H9 (cell line): ENCODE measurements at regions not wholly inside any gene's neighbourhood (a gene's known extent, or its start where the extent isn't known, plus 50 kb on each side); places are given as distances from the start of the nearest gene placed in this dataset.

ENCODE experiments used
- DNase-seq: peaks from one replicate; pipeline ENCODE4 v3.0.0-alpha.2; 2017
- H2AFZ ChIP-seq: one replicate; pipeline ENCODE4 v1.6.1; 2013; ENCODE audit warnings: mild to moderate bottlenecking, low read length, control low read depth, moderate library complexity
- H2AK5ac ChIP-seq: 2 replicates; pipeline ENCODE4 v1.6.1; 2013; ENCODE audit warnings: low read length, control low read depth, mixed read lengths; ENCODE audit not compliant: insufficient read length
- H2BK120ac ChIP-seq: one replicate; pipeline ENCODE4 v1.6.1; 2013; ENCODE audit warnings: low read depth, mild to moderate bottlenecking, low read length, control low read depth, inconsistent platforms; ENCODE audit not compliant: poor library complexity, severe bottlenecking
- H2BK12ac ChIP-seq: 2 replicates; pipeline ENCODE4 v1.6.1; 2013; ENCODE audit warnings: low read length, control low read depth, mixed read lengths, low read depth; ENCODE audit not compliant: insufficient read length
- H2BK15ac ChIP-seq: 2 replicates; pipeline ENCODE4 v1.6.1; 2013; ENCODE audit warnings: low read depth, low read length, control low read depth
- H2BK20ac ChIP-seq: one replicate; pipeline ENCODE4 v1.6.1; 2013; ENCODE audit warnings: low read depth, mild to moderate bottlenecking, low read length, control low read depth, inconsistent platforms; ENCODE audit not compliant: poor library complexity, severe bottlenecking
- H2BK5ac ChIP-seq: 2 replicates; pipeline ENCODE4 v1.6.1; 2013; ENCODE audit warnings: low read length, control low read depth, mixed read lengths; ENCODE audit not compliant: insufficient read length
- H3K14ac ChIP-seq: 2 replicates; pipeline ENCODE4 v1.6.1; 2013; ENCODE audit warnings: low read length, control low read depth; ENCODE audit not compliant: insufficient read depth
- H3K18ac ChIP-seq: 2 replicates; pipeline ENCODE4 v1.6.1; 2013; ENCODE audit warnings: low read depth, mild to moderate bottlenecking, mixed read lengths, low read length, control low read depth; ENCODE audit not compliant: insufficient read length
- H3K23ac ChIP-seq: 2 replicates; pipeline ENCODE4 v1.6.1; 2013; ENCODE audit warnings: low read length, control low read depth, mixed read lengths, low read depth; ENCODE audit not compliant: insufficient read length
- H3K23me2 ChIP-seq: 2 replicates; pipeline ENCODE4 v1.6.1; 2013; ENCODE audit warnings: low read depth, mild to moderate bottlenecking, mixed read lengths, low read length, control low read depth; ENCODE audit not compliant: insufficient read length, poor library complexity, severe bottlenecking
- H3K27ac ChIP-seq: 2 replicates; pipeline ENCODE4 v1.5.1; 2013; ENCODE audit warnings: low read length, control low read depth, mixed read lengths, low read depth; ENCODE audit not compliant: insufficient read length
- H3K27me3 ChIP-seq: 2 replicates; pipeline ENCODE4 v1.6.1; 2013; ENCODE audit warnings: low read length, control low read depth, inconsistent platforms; ENCODE audit not compliant: insufficient read depth
- H3K4ac ChIP-seq: 2 replicates; pipeline ENCODE4 v1.6.1; 2013; ENCODE audit warnings: low read depth, mild to moderate bottlenecking, control low read depth, inconsistent platforms, low read length, moderate library complexity
- H3K4me1 ChIP-seq: 2 replicates; pipeline ENCODE4 v1.6.1; 2013; ENCODE audit warnings: low read length, control low read depth, inconsistent platforms; ENCODE audit not compliant: insufficient read depth
- H3K4me2 ChIP-seq: 2 replicates; pipeline ENCODE4 v1.6.1; 2013; ENCODE audit warnings: low read length, control low read depth, mixed read lengths; ENCODE audit not compliant: insufficient read length, insufficient read depth
- H3K56ac ChIP-seq: 2 replicates; pipeline ENCODE4 v1.6.1; 2013; ENCODE audit warnings: low read depth, mild to moderate bottlenecking, mixed read lengths, low read length, control low read depth; ENCODE audit not compliant: insufficient read length
- H3K79me1 ChIP-seq: 2 replicates; pipeline ENCODE4 v1.6.1; 2013; ENCODE audit warnings: low read depth, mild to moderate bottlenecking, moderate library complexity, low read length, control low read depth, inconsistent platforms; ENCODE audit not compliant: insufficient read depth, poor library complexity, severe bottlenecking
- H3K79me2 ChIP-seq: 2 replicates; pipeline ENCODE4 v1.6.1; 2013; ENCODE audit warnings: low read length, control low read depth, inconsistent platforms; ENCODE audit not compliant: insufficient read depth
- H3K9ac ChIP-seq: 2 replicates; pipeline ENCODE4 v1.6.1; 2013; ENCODE audit warnings: low read length, control low read depth, mixed read lengths; ENCODE audit not compliant: insufficient read length; ENCODE audit errors: extremely low read depth
- H3K9me3 ChIP-seq: one replicate; pipeline ENCODE4 v1.6.1; 2013; ENCODE audit warnings: low read depth, low read length, inconsistent platforms; ENCODE audit not compliant: control insufficient read depth
- H3T11ph ChIP-seq: one replicate; pipeline ENCODE4 v1.6.1; 2013; ENCODE audit warnings: mild to moderate bottlenecking, low read length, control low read depth, inconsistent platforms
- H4K20me1 ChIP-seq: one replicate; pipeline ENCODE4 v1.6.1; 2013; ENCODE audit not compliant: control insufficient read depth, insufficient read length, insufficient read depth
- H4K5ac ChIP-seq: 2 replicates; pipeline ENCODE4 v1.6.1; 2013; ENCODE audit warnings: low read depth, mild to moderate bottlenecking, mixed read lengths, low read length, control low read depth; ENCODE audit not compliant: insufficient read length
- H4K8ac ChIP-seq: replicated peaks from 2 replicates; pipeline ENCODE4 v1.6.1; 2013; ENCODE audit warnings: low read length, control low read depth, mixed read lengths, low read depth; ENCODE audit not compliant: insufficient read length
- H4K91ac ChIP-seq: 2 replicates; pipeline ENCODE4 v1.6.1; 2013; ENCODE audit warnings: low read depth, mild to moderate bottlenecking, moderate library complexity, mixed read lengths, low read length, control low read depth; ENCODE audit not compliant: insufficient read length
- H3K27ac Mint-ChIP-seq, 3 experiments: 2 replicates in 2 of 3; 3 replicates in 1 of 3; pipeline ENCODE4 v1.8.0; 2020 to 2021; ENCODE audit warnings: mixed read lengths in 3 of 3, mild to moderate bottlenecking in 1 of 3, moderate library complexity in 1 of 3
- H3K27me3 Mint-ChIP-seq: 2 replicates; pipeline ENCODE4 v1.8.0; 2021; ENCODE audit warnings: low read depth, mild to moderate bottlenecking, moderate library complexity, mixed read lengths
- H3K36me3 Mint-ChIP-seq, 3 experiments: 2 replicates in 2 of 3; 3 replicates in 1 of 3; pipeline ENCODE4 v1.8.0; 2020 to 2021; ENCODE audit warnings: low read depth in 3 of 3, mixed read lengths in 3 of 3; ENCODE audit not compliant: insufficient read depth in 1 of 3
- H3K4me1 Mint-ChIP-seq, 2 experiments: 2 replicates each; pipeline ENCODE4 v1.8.0; 2020; ENCODE audit warnings: mixed read lengths in 2 of 2
- H3K4me3 Mint-ChIP-seq, 2 experiments: 2 replicates in 1 of 2; 3 replicates in 1 of 2; pipeline ENCODE4 v1.8.0; 2020 to 2021; ENCODE audit warnings: mild to moderate bottlenecking in 2 of 2, mixed read lengths in 2 of 2, moderate library complexity in 1 of 2
- H3K9me3 Mint-ChIP-seq, 2 experiments: 2 replicates in 1 of 2; 3 replicates in 1 of 2; pipeline ENCODE4 v1.8.0; 2020; ENCODE audit warnings: mild to moderate bottlenecking in 2 of 2, mixed read lengths in 2 of 2, moderate library complexity in 1 of 2
- CTCF ChIP-seq: fragments of 200-600 bp; sonication (generic); conservative IDR thresholded peaks from 3 replicates; pipeline ENCODE4 v1.8.0; 2021; ENCODE audit warnings: antibody characterized with exemption, mild to moderate bottlenecking
- WGBS: extraction: QIAGEN DNeasy Blood & Tissue Kit; methylation state at CpG from one replicate; pipeline ENCODE4 v1.1.7; 2013; ENCODE audit warnings: missing lambda C conversion rate, low lambda C conversion rate, mixed read lengths; ENCODE audit not compliant: insufficient read length; ENCODE audit errors: extremely low coverage; 5-methylcytosine and 5-hydroxymethylcytosine counted together

GRCh38 chr10:63773962-63774361 lies 252.8 kb downstream of the REEP3 start:
- Histone ChIP-seq H2AK5ac (no peak overlapping the region), H3K79me2 (no peaks in the 10 kb centered on the region; the same call in 1 of the 2 replicates), H2BK5ac (no peak overlapping the region), H3K56ac (no peak overlapping the region), H3K18ac (no peak overlapping the region), H2BK120ac (no peak overlapping the region), H3K9me3 (no peaks in the 10 kb centered on the region), H3K23me2 (no peaks in the 10 kb centered on the region), H3K14ac (no peak overlapping the region), H4K91ac (no peak overlapping the region), H3K27me3 (no peaks in the 10 kb centered on the region), H4K8ac (no peak overlapping the region), H2AFZ (no peak overlapping the region), H3K4me1 (0 out of 2 replicates have a peak, but pooled peaks cover 2% of the 10 kb centered on the region), H3K23ac (no peak overlapping the region), H3K4me2 (no peak overlapping the region), H2BK15ac (no peak overlapping the region), H3T11ph (no peak overlapping the region), H3K9ac (no peak overlapping the region), H3K27ac (no peak overlapping the region), H3K79me1 (no peaks in the 10 kb centered on the region), H4K5ac (no peak overlapping the region), H3K4ac (no peak overlapping the region), H4K20me1 (no peaks in the 10 kb centered on the region), H2BK20ac (no peak overlapping the region), H2BK12ac (no peak overlapping the region)
- no peak for DNase-seq
- Mint-ChIP-seq H3K9me3 (peaks cover 5% of the 10 kb centered on the region in 2 experiments), H3K27ac (no peak overlapping the region), H3K27me3 (no peaks in the 10 kb centered on the region), H3K36me3 (peaks cover 0 to 5% (median 3%) of the 10 kb centered on the region in 3 experiments; a peak in 3 of 7 replicates), H3K4me1 (peaks cover 4 to 7% of the 10 kb centered on the region in 2 experiments), H3K4me3 (no peak overlapping the region)
- TF ChIP-seq CTCF = no peak
- WGBS = 100% methylated on average over 1 of the region's 2 CpGs
